ENCODE measurements at regions not wholly inside any gene's neighbourhood (a gene's known extent, or its start where the extent isn't known, plus 50 kb on each side); places are given as distances from the start of the nearest gene placed in this dataset.
"Not testable (repeated sequence)": the region's sequence is repeated elsewhere in the genome, so short reads cannot be mapped to it uniquely, and the experiment has no call there.

DNA sequence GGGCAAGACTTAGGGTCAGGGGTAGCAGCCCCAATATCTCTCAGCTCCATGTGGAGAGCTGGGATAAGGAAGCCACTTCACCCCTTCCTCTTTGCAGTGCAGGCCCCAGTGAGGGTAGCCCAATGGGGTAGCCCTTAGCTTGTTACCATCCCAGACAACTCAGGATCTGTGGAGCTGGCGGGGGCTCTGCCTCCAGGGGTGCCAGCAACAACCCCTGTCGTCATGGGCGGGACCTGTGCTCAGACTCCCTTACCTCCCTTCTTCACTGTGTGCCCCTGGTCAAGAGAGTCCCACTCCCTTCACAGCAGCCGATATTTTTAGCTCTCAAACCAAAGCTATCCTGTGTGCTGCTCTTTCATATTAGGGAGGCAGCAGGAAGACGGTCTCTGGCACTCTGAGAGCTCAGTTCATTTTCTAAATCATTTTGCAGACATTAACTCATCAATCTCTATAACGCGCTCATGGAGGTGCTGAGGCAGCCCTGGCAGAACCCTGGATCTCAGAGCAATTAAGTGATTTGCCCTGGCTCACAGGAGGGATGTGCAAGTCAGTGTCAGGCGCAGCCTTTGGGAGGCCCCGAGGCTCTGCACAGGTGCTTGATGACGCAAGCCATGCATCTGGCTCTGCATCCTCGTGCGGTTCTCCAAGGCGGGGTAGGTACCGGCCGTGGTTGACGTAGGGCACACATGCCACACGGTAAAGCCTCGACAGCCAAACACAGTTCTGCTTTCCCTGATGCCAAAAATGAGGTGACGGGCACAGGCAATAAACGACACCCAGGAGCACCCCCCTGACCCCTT lies 357.6 kb downstream of the SHANK2 start:
- no peak for DNase-seq (ENCODE audit: low spot score)

DNA sequence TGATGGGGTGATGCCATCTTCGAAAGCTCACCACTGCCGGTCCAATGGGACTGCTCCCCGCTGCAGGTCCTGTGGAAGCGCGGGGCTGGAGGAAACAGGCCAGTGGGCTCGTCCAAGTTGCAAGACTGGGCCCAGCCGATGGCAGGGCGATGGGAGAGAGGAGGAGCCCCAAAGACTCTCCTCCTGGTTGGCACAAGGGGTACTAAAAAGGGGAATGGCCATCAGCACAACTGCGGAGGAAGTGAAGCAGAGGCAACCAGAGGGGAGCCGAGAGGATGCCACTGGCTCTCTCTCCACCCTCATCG lies 357.1 kb downstream of the SHANK2 start:
- no peak for DNase-seq (ENCODE audit: low spot score)

DNA sequence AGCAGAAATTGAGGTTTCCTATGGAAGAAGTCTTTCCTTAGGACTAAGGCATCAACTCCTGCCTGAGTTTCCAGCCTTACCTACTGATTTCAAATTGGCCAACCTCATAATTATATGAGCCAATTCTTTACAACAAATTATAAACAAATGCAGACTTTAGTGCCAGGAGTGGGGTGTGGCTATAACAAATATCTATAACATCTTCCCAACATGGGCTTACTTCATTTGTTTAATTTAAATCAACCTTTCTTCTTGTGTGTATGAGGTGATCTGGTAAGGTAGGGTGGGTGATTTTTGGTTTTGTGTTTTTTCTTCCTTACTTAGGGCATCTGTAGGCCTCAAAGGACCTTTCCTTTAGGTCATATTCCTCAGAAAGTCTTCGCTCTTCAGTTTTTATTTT lies 354.9 kb downstream of the SHANK2 start:
- DNase-seq (ENCODE audit: low spot score) = no peak

GRCh38 chr11:70899616-70900015 lies 352.8 kb downstream of the SHANK2 start:
- DNase-seq (ENCODE audit: low spot score) = no peak

GRCh38 chr11:70900540-70900939 lies 351.8 kb downstream of the SHANK2 start:
- DNase-seq (ENCODE audit: low spot score) = no peak

GRCh38 chr11:70901951-70902521 lies 350.3 kb downstream of the SHANK2 start:
- no peak for DNase-seq (ENCODE audit: low spot score)

GRCh38 chr11:70903229-70903628 lies 349.1 kb downstream of the SHANK2 start:
- not testable (repeated sequence) for DNase-seq (ENCODE audit: low spot score)

DNA sequence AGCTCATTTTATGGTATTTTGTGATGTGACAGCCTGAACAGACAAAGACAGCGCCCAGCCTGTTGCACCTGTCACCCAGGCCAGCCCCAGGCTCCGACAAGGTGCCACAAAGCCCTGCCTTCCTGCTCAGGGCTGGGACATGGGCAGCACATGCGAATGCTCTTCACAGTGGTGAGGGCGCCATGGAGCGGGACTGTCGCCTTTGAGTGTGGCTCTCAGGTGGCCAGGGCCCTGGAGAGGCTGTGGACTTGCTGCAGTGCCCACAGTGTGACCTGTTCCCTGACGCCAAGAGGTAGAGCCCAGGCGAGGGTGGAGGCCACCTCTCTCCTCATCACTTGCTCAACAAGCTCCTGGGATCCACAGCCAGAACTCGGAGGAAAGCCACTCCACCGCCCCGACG lies 346.3 kb downstream of the SHANK2 start:
- no peak for DNase-seq (ENCODE audit: low spot score)

DNA sequence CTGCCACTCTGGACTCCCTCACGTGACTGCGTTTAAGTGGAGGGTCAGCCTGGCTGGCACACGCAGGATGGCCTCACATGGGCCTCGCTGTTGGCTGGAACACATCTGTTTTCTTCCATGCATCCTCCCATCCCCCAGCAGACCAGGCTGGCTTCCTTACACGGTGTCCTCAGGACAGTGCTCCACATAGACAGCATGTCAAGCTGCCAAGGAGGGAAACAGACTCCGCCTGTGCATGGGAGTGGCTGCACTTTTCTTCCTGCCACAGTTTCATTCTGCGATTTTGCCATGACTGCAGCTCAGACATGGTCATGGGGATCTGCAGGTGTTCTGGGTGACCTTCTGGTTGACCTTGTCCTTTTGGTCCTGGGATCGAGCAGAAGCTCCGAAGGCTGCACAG lies 344.2 kb downstream of the SHANK2 start:
- DNase-seq (ENCODE audit: low spot score) = no peak

- DNase-seq (ENCODE audit: low spot score) = no peak
Observed at GRCh38 chr11:70910835-70911234, 341.5 kb downstream of the SHANK2 start.

DNA sequence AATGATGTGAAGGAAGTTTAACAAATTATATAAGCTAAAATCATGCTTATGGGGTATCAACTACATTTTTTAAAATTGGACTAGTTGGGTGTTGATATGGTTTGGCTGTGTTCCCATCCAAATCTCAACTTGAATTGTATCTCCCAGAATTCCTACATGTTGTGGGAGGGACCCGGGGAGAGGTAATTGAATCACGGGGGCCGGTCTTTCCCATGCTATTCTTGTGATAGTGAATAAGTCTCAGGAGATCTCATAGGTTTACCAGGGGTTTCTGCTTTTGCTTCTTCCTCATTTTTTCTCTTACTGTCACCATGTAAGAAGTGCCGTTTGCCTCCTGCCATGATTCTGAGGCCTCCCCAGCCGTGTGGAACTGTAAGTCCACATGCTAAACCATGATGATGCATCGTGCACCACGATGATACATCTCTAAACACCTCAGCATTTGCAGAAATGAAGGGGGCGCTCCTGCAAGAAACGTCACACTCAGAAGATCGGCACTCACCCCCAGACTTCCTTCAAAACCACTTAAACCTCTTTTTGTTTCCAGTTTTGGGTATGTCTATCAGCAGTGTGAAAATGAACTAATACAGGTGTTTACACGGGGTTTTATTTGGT lies 340.0 kb downstream of the SHANK2 start:
- DNase-seq (ENCODE audit: low spot score) = no peak

- no peak for DNase-seq (ENCODE audit: low spot score)
Observed at GRCh38 chr11:70913715-70914231, 338.6 kb downstream of the SHANK2 start.

DNA sequence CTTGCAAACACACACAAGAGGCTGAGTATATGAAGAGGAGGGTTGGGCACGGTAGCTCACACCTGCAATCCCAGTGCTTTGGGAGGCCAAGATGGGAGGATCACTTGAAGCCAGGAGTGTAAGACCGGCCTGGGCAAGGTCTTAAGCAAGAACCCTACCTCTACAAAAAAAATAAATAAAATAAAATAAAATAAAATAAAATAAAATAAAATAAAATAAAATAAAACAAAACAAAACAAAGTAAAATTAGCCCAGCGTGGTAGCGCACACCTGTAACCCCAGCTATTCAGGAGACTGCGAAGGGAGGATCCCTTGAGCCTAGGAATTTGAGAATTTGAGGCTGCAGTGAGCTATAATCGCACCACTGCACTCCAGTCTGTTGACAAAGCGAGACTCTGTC lies 337.9 kb downstream of the SHANK2 start:
- no peak for DNase-seq (ENCODE audit: low spot score)

DNA sequence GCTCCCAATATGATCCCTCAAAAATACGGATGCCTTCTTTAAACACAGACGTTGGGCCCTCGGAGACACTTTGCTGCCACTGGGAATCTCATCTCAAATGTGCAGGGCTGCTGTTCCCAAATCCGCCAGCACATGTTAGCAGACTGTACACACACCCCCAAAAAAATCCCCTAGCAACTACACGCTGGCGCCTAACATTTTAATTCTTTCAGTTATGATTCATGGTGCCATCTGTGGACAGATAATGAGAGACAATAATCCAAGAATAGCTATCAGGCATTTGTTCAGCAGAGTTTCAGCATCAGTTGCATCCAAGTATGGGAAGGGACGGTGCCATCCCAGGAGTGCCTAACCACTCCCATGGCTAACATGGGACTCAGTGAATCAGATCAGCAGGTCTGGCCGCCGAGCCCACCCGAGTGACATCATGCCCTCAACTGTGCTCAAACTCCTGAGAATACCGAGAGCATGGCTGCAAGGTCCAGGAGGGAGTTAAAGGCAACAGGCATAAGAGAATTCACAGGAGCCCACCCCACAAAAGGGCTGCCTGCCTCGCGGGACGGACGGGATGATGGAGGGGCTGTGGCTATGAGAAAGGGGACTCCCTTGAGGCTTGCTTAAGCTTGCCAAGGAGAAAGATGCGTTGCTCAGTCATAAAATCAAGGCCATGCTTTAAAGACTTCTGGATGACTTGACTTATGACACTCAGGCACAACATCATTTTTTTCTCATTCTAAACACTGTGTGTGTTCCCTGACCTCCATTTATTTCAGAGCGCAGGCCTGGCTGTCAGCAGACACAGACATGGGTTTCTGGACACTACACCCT lies 337.0 kb downstream of the SHANK2 start:
- DNase-seq (ENCODE audit: low spot score) = no peak

DNA sequence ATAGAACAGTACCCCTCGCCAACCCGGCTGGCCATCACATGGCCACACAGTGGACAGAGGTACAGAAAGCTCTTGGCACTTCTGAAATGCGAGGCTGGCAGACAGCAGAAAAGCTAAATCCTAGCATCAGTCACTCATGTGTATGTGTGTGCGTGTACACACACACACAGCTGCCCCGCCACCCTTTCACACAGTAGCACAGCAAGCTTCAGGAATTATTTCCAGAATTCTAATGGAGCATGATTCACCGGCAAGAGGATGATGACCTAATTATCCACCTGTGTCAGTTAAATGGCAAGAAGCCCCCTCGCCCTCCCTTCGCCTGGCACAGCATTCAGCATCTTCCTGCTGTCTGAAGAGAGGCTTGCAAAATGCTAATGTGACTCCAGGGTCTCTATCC lies 336.0 kb downstream of the SHANK2 start:
- DNase-seq (ENCODE audit: low spot score) = no peak

DNA sequence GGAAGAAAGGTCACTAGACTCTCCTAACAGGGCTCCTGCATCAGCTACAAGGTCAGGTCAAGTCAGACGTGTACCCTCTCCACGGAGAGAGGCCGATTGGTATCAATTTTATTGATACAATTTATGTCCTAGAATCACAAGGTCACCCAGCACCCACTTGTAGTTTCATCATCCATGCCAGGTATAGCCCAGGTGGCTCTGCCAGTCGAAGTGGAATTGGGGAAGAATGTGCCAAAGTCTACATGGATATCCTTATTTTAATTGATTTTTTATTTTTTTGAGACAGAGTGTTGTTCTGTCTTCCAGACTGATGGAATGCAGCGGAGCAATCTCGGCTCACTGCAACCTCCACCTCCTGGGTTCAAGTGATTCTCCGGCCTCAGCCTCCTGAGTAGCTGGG lies 334.1 kb downstream of the SHANK2 start:
- no peak for DNase-seq (ENCODE audit: low spot score)

DNA sequence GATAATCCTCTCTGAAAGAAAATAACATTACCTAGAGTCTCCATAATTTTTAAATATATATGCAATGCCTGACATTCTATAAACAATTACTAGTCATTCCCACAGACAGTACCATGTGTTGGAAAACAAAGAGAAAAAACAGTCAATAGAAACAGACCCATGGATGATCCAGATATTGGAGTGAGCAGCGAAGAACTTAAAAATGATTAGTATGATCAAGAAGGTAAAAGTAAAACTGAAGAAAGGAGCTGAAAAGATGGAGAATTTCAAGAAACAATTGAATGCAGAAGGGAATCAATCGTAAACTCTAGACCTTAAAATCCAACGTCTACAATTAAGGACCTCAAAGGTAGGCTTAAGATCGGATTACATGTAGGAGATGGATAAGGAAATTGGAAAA lies 330.6 kb downstream of the SHANK2 start:
- DNase-seq (ENCODE audit: low spot score) = no peak

DNA sequence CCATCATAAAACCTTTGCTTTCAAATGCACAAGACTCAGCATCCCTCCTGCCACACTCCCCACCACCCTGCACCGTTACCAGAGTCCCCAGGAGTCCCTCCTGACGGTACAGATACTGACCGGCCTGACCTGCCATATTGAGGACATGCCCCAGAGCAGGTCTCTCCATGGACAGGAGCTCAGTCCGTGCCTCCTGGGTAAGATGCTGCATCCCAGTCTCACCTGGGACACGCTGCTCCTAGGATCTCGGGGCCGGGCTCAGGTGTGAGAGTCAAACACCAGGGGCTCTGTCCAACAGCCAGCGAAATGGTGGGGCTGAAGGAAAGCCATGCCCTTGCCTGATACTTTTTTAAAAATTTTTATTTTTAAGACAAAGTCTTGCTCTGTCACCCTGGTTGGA lies 328.3 kb downstream of the SHANK2 start:
- DNase-seq (ENCODE audit: low spot score) = no peak

DNA sequence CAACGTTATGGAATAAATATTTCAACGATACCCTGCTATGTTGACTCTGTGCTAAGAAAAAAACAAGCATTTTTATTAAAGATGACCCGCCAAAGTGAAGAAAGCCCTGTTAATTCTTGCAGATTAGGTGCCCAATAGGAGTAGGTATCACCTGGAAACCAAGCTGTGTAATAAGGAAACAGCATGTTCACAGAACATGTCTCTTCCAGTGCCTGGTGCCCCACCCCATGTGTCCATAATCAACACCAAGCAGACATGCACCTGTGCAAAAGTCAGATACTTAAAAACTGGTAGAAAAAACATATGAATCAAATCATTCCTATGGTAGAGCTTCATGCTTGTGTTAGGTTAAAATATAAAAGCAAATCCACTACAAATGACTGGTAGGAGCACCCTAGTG lies 327.1 kb downstream of the SHANK2 start:
- DNase-seq (ENCODE audit: low spot score) = no peak

DNA sequence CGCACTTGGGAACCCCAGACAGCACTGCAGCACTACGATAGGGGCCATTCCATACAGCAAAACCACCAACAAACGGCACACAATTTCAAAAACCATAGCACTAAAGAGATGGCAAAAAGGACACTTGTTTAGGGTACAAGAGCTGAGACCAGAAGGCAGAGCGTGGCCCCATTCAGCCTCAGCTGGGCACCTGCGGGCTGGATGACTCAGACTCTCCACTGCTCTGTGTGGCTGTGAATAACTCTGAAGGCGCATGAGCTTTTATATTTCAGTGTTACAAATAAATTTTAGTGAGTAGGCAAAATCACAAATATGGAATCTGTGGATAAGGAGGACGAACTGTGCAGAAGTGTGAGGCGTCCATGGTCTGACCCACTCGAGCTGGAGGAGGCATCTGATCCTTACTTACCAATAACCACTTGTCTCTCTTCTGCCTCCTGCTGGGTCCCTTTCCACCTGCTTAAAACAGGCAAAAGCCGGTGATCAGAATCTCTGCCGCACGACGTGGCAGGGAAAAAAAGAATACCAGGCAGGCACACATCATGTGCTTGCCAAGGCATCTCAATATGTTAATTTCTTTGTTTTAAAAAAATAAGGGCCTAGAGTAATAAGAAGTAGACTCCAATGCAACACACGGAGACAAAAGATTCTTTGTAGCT lies 325.7 kb downstream of the SHANK2 start:
- DNase-seq (ENCODE audit: low spot score) = no peak

DNA sequence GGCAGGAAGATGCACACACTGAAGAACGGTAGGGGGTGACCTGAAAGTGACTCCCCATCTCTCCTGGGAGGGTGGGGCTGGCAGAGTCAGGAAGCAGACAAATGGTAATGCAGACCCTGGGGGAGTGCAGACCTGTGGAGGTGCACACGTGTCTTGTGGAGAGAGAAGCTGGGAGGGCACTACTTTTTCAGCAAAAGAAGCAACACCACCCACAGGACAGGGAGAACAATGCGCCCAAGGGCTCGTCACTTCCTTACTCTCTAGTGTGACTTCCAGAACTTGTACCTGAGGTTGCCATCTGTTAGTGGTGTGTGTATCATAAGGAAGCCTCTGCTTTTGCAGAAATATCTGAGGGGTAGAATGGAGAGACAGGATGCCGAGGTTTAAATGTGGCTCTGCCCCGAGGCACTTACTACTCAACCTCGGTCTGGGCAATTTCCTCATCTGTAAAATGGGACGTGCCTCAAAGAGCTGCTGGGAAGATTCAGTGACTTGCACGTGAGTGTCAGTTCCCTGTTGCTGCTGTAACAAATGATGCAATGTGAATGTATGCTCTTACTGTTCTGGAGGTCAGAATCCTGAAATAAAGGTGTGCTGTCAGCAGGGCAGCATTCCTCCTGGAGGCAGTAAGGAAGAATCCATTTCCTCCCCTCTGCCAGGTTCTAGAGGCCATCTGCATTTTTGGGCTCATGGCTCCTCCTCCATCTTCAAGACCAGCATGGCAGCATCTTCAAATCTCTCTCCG lies 323.4 kb downstream of the SHANK2 start:
- no peak for DNase-seq (ENCODE audit: low spot score)

Measured in ecto neural progenitor cell (in vitro differentiated cells).